ENCODE measurements at regions not wholly inside any gene's neighbourhood (a gene's known extent, or its start where the extent isn't known, plus 50 kb on each side); places are given as distances from the start of the nearest gene placed in this dataset.

- H3K4me3 ChIP-seq = no peak overlapping the region
- ATAC-seq (no peak), DNase-seq (no peak)
- TF ChIP-seq CTCF (IDR thresholded peaks at IDR 0.05) = no peak
- TF ChIP-seq POLR2A (IDR thresholded peaks at IDR 0.05) = no peak
- H3K4me1 ChIP-seq = no peaks in the 10 kb centered on the region
- intact Hi-C loops (cut with DNase I) = no loop called here
- H3K36me3 ChIP-seq = no peaks in the 10 kb centered on the region
- 68 to 78% (median 73%) methylated on average over 7 of the region's 7 CpGs for WGBS, 4 donors
- H3K27ac ChIP-seq = no peak overlapping the region
- peaks cover 0 to 17% (median 0%) of the 10 kb centered on the region in 9 donors for H3K27me3 ChIP-seq
- peaks cover 0 to 17% (median 0%) of the 10 kb centered on the region in 12 donors for H3K9me3 ChIP-seq
Measured at GRCh38 chr1:4006676-4007374, 106.8 kb upstream of the C1orf174 start.

GRCh38 chr1:4010284-4010683 lies 110.2 kb upstream of the C1orf174 start:
- no peak for TF ChIP-seq POLR2A (IDR thresholded peaks at IDR 0.05)
- TF ChIP-seq CTCF (IDR thresholded peaks at IDR 0.05) = no peak
- Histone ChIP-seq H3K9me3 (peaks cover 0 to 17% (median 0%) of the 10 kb centered on the region in 12 donors), H3K27me3 (peaks cover 0 to 10% (median 0%) of the 10 kb centered on the region in 9 donors), H3K4me1 (no peaks in the 10 kb centered on the region), H3K27ac (no peak overlapping the region), H3K4me3 (no peak overlapping the region), H3K36me3 (no peaks in the 10 kb centered on the region)
- 73 to 92% (median 81%) methylated on average over 7 of the region's 7 CpGs for WGBS, 4 donors
- intact Hi-C loops (cut with DNase I) = no loop called here
- ATAC-seq = no peak
- no peak for DNase-seq

DNA sequence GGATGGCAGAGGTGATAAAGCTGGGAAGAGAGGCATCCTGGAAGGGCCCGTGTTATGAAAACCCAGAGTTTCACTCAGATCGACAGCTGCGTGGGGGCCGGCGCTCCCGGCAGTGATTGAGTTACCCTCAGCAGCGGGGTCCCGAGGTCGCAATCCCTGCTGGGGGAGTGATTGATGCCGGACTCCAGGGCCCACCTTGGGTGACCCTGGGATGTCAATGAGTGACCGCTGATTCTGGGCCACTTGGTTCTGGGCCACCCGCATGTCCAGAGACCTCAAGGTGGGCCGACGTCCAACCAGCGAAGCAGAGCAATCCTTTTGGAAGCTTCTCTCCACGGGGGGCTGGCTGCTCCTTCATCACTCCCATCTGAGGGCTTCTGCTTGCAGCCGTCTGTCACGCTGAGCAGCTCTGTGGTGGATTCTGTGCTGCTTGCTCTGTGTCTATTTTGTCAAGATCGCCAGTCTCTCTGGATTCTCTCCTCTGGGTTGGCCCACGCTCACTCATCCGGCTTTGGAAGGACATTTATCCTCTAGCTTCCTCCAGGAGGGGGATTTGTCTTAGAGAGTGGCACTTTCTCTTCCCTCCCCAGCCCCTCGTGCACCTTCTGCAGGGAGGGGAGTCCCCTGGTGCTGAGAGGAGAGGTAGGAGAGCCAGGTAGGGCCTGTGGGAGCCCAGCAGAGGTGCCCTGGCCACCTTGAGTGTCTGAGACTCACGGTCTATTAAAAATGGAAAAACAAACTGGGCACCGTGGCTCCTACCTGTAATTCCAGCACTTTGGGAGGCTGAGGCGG lies 110.9 kb upstream of the C1orf174 start:
- Histone ChIP-seq H3K36me3 (no peaks in the 10 kb centered on the region), H3K27me3 (peaks cover 0 to 17% (median 0%) of the 10 kb centered on the region in 9 donors), H3K4me3 (no peak overlapping the region), H3K27ac (no peak overlapping the region), H3K4me1 (no peaks in the 10 kb centered on the region), H3K9me3 (peaks cover 0 to 17% (median 0%) of the 10 kb centered on the region in 12 donors)
- TF ChIP-seq CTCF (IDR thresholded peaks at IDR 0.05) = no peak
- ATAC-seq (no peak), DNase-seq (no peak)
- intact Hi-C loops (cut with DNase I) = no loop called here
- WGBS, 4 donors = 60 to 69% (median 66%) methylated on average over 20 to 25 of the region's 25 CpGs

- Histone ChIP-seq H3K9me3 (no peaks in the 10 kb centered on the region), H3K27ac (no peak overlapping the region), H3K27me3 (peaks cover 0 to 20% (median 0%) of the 10 kb centered on the region in 9 donors), H3K36me3 (no peaks in the 10 kb centered on the region), H3K4me1 (no peaks in the 10 kb centered on the region), H3K4me3 (no peak overlapping the region)
- 68 to 84% (median 77%) methylated on average over 16 to 17 of the region's 17 CpGs for WGBS, 4 donors
- intact Hi-C loops (cut with DNase I) = no loop called here
- DNase-seq = no peak
- TF ChIP-seq POLR2A (IDR thresholded peaks at IDR 0.05) (no peak), CTCF (IDR thresholded peaks at IDR 0.05) (no peak)
- no peak for ATAC-seq
Measured at GRCh38 chr1:4016351-4017130, 116.5 kb upstream of the C1orf174 start.
